ENCODE measurements at regions not wholly inside any gene's neighbourhood (a gene's known extent, or its start where the extent isn't known, plus 50 kb on each side); places are given as distances from the start of the nearest gene placed in this dataset.

DNA sequence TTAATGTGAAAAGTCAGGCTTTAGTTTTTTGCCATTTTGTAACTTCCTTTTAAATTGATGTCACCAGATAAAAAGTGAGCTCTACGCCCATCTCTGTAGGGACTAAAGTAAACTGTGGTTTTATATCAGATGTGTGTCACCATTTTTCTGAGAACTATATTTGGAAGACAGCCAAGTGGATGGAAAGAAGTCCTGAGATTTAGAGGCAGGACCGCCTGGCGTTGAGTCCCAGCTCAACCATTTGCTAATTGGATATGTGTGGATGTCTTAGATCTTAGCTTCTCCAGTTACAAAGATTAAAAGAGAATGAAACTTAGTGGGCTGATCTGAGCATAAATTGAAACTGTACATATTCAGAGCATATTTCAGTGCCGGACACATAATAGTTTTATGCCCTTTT is 691.6 kb upstream of the CELF2 start:
- no peak overlapping the region for H2AFZ ChIP-seq (ENCODE audit: low read depth, low read length, poor library complexity, severe bottlenecking)
- H3K4me2 ChIP-seq (ENCODE audit: low read length), result no peak overlapping the region
- no TSS peak for BruUV-seq (replicated peaks)
- H3K4me1 ChIP-seq (ENCODE audit: control insufficient read depth in 1 of 2, insufficient read depth in 2 of 2, low read length in 2 of 2), result no peaks in the 10 kb centered on the region
- H3K79me2 ChIP-seq (ENCODE audit: insufficient read depth, low read length), result no peaks in the 10 kb centered on the region
- no peak overlapping the region for H3K27ac ChIP-seq (ENCODE audit: low read depth, low read length)
- H3K9me2 ChIP-seq (ENCODE audit: insufficient read depth), result no peaks in the 10 kb centered on the region
- TF ChIP-seq CEBPB (IDR thresholded peaks at IDR 0.05; ENCODE audit: low read depth) (no peak), EGR1 (IDR thresholded peaks at IDR 0.05; ENCODE audit: low read depth) (no peak), TCF7L2 (IDR thresholded peaks at IDR 0.05; ENCODE audit: borderline replicate concordance, extremely low read depth, insufficient read depth, insufficient read length) (no peak), FOSL1 (IDR thresholded peaks at IDR 0.05; ENCODE audit: low read depth) (no peak), JUND (IDR thresholded peaks at IDR 0.05) (no peak), ZFX (IDR thresholded peaks at IDR 0.05) (no peak), EZH2 (IDR thresholded peaks at IDR 0.05) (no peak)
- TF ChIP-seq, protein P1, sequence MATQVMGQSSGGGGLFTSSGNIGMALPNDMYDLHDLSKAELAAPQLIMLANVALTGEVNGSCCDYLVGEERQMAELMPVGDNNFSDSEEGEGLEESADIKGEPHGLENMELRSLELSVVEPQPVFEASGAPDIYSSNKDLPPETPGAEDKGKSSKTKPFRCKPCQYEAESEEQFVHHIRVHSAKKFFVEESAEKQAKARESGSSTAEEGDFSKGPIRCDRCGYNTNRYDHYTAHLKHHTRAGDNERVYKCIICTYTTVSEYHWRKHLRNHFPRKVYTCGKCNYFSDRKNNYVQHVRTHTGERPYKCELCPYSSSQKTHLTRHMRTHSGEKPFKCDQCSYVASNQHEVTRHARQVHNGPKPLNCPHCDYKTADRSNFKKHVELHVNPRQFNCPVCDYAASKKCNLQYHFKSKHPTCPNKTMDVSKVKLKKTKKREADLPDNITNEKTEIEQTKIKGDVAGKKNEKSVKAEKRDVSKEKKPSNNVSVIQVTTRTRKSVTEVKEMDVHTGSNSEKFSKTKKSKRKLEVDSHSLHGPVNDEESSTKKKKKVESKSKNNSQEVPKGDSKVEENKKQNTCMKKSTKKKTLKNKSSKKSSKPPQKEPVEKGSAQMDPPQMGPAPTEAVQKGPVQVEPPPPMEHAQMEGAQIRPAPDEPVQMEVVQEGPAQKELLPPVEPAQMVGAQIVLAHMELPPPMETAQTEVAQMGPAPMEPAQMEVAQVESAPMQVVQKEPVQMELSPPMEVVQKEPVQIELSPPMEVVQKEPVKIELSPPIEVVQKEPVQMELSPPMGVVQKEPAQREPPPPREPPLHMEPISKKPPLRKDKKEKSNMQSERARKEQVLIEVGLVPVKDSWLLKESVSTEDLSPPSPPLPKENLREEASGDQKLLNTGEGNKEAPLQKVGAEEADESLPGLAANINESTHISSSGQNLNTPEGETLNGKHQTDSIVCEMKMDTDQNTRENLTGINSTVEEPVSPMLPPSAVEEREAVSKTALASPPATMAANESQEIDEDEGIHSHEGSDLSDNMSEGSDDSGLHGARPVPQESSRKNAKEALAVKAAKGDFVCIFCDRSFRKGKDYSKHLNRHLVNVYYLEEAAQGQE (IDR thresholded peaks at IDR 0.05; ENCODE audit: low read depth), result no peak
- ChIA-PET POLR2A (no interaction called here), RAD21 (ENCODE audit: low non-redundant PET in 1 of 2, low total read pairs in 2 of 2, uncharacterized antibody in 2 of 2, unreplicated experiment in 2 of 2) (no interaction called here), CTCF (no interaction called here)
- no peaks in the 10 kb centered on the region for H3K27me3 ChIP-seq (ENCODE audit: insufficient read depth, low read length)
- DNase-seq (ENCODE audit: low read depth, low spot score) (no peak), ATAC-seq (no peak)
- no peaks in the 10 kb centered on the region for H4K20me1 ChIP-seq (ENCODE audit: insufficient read depth)
- peaks cover 4 to 17% of the 10 kb centered on the region in 2 experiments; a peak in 2 of 4 replicates for H3K9me3 ChIP-seq (ENCODE audit: control insufficient read depth in 1 of 2, insufficient read depth in 1 of 2, low read depth in 1 of 2, low read length in 2 of 2)
- intact Hi-C loops (cut with micrococcal nuclease), result no loop called here
- no peak overlapping the region for H3K4me3 ChIP-seq (replicated peaks in 1 of 2; ENCODE audit: low read depth in 1 of 2, low read length in 2 of 2)
- no peaks in the 10 kb centered on the region for H3K36me3 ChIP-seq (ENCODE audit: control insufficient read depth in 1 of 2, insufficient read depth in 2 of 2, low read length in 2 of 2)
- no peak overlapping the region for H3K9ac ChIP-seq (ENCODE audit: low read length)

DNA sequence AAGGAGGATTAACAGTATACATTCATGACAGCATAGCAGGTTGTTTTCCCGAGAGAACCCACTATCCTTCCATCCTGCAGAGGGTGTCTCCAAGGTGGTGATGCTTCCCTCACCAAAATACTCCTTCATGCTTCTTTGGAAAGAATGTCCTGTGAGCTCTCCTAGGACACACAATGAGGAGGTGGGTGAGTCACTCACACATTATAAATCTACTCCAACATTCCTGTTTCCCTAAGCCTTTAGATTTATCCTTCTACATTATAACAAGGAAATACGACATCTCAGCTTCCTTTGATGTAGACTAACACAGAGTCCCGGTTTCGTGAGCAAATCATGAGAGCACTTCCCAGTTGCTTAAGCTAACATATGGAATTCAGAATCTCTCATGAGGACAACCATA is 689.7 kb upstream of the CELF2 start:
- H3K4me2 ChIP-seq (ENCODE audit: low read length), result no peak overlapping the region
- no peak for DNase-seq (ENCODE audit: low read depth, low spot score)
- H3K27me3 ChIP-seq (ENCODE audit: insufficient read depth, low read length), result no peaks in the 10 kb centered on the region
- ChIA-PET POLR2A (no interaction called here), RAD21 (ENCODE audit: low non-redundant PET in 1 of 2, low total read pairs in 2 of 2, uncharacterized antibody in 2 of 2, unreplicated experiment in 2 of 2) (no interaction called here), CTCF (no interaction called here)
- no peak overlapping the region for H3K9ac ChIP-seq (ENCODE audit: low read length)
- H4K20me1 ChIP-seq (ENCODE audit: insufficient read depth), result no peaks in the 10 kb centered on the region
- H3K9me2 ChIP-seq (ENCODE audit: insufficient read depth), result no peaks in the 10 kb centered on the region
- no peak overlapping the region for H3K4me3 ChIP-seq (replicated peaks in 1 of 2; ENCODE audit: low read depth in 1 of 2, low read length in 2 of 2)
- no peak overlapping the region for H2AFZ ChIP-seq (ENCODE audit: low read depth, low read length, poor library complexity, severe bottlenecking)
- H3K79me2 ChIP-seq (ENCODE audit: insufficient read depth, low read length), result no peaks in the 10 kb centered on the region
- ATAC-seq, result no peak
- no peaks in the 10 kb centered on the region for H3K36me3 ChIP-seq (ENCODE audit: control insufficient read depth in 1 of 2, insufficient read depth in 2 of 2, low read length in 2 of 2)
- intact Hi-C loops (cut with micrococcal nuclease), result no loop called here
- H3K27ac ChIP-seq (ENCODE audit: low read depth, low read length), result no peak overlapping the region
- peaks cover 4 to 16% of the 10 kb centered on the region in 2 experiments; a peak in 2 of 4 replicates for H3K9me3 ChIP-seq (ENCODE audit: control insufficient read depth in 1 of 2, insufficient read depth in 1 of 2, low read depth in 1 of 2, low read length in 2 of 2)
- no peaks in the 10 kb centered on the region for H3K4me1 ChIP-seq (ENCODE audit: control insufficient read depth in 1 of 2, insufficient read depth in 2 of 2, low read length in 2 of 2)
- no peak for TF ChIP-seq EZH2phosphoT487 (IDR thresholded peaks at IDR 0.05; ENCODE audit: borderline replicate concordance)
- TF ChIP-seq, protein P2, sequence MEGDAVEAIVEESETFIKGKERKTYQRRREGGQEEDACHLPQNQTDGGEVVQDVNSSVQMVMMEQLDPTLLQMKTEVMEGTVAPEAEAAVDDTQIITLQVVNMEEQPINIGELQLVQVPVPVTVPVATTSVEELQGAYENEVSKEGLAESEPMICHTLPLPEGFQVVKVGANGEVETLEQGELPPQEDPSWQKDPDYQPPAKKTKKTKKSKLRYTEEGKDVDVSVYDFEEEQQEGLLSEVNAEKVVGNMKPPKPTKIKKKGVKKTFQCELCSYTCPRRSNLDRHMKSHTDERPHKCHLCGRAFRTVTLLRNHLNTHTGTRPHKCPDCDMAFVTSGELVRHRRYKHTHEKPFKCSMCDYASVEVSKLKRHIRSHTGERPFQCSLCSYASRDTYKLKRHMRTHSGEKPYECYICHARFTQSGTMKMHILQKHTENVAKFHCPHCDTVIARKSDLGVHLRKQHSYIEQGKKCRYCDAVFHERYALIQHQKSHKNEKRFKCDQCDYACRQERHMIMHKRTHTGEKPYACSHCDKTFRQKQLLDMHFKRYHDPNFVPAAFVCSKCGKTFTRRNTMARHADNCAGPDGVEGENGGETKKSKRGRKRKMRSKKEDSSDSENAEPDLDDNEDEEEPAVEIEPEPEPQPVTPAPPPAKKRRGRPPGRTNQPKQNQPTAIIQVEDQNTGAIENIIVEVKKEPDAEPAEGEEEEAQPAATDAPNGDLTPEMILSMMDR (IDR thresholded peaks at IDR 0.05 in 2 of 3, conservative IDR thresholded peaks at IDR 0.05 in 1 of 3; ENCODE audit: borderline replicate concordance in 1 of 3, insufficient read depth in 1 of 3, low read depth in 2 of 3, low read length in 2 of 3), result no peak
- no peak for TF ChIP-seq YY1 (IDR thresholded peaks at IDR 0.05; ENCODE audit: extremely low read depth, insufficient replicate concordance, low read depth, low read length)
- TF ChIP-seq RAD21 (IDR thresholded peaks at IDR 0.05; ENCODE audit: low read depth), result no peak
- no peak for TF ChIP-seq POLR2A (IDR thresholded peaks at IDR 0.05; ENCODE audit: borderline replicate concordance, extremely low read depth, insufficient read depth, insufficient read length)
- TF ChIP-seq ELF1 (IDR thresholded peaks at IDR 0.05; ENCODE audit: borderline replicate concordance, low read depth), result no peak
- no TSS peak for BruUV-seq (replicated peaks)

Measured in HCT116 (cell line).